CD14-positive monocyte (primary cell): ENCODE measurements at regions not wholly inside any gene's neighbourhood (a gene's known extent, or its start where the extent isn't known, plus 50 kb on each side); places are given as distances from the start of the nearest gene placed in this dataset.
"Not testable (repeated sequence)": the region's sequence is repeated elsewhere in the genome, so short reads cannot be mapped to it uniquely, and the experiment has no call there.

Source experiments
- DNase-seq, 3 donors: peaks; one replicate each; pipeline ENCODE4 v3.0.0-alpha.2; 2011 to 2022
- H2AFZ ChIP-seq: 2 replicates; pipeline ENCODE4 v1.6.0; 2012; ENCODE audit warnings: mild to moderate bottlenecking, low read depth, low read length, inconsistent platforms; ENCODE audit not compliant: insufficient read depth, poor library complexity, severe bottlenecking
- H3K27ac ChIP-seq, 2 donors: 1 replicate in 1 of 2; 2 replicates in 1 of 2; pipeline ENCODE4 v1.5.1; 2012 to 2013; ENCODE audit warnings: low read length in 2 of 2, control low read depth in 1 of 2, inconsistent platforms in 1 of 2, low read depth in 1 of 2, mild to moderate bottlenecking in 1 of 2
- H3K27me3 ChIP-seq, 2 donors: one replicate each; pipeline versions ENCODE4 v1.6.0 to v1.6.1; 2011 to 2013; ENCODE audit warnings: low read length in 2 of 2; ENCODE audit not compliant: control insufficient read depth in 2 of 2, insufficient read depth in 2 of 2
- H3K36me3 ChIP-seq, 2 donors: replicated peaks in 1 of 2; 1 replicate in 1 of 2; 2 replicates in 1 of 2; pipeline versions ENCODE4 v1.5.1 to v1.6.1; 2012 to 2013; ENCODE audit warnings: low read length in 2 of 2, control low read depth in 1 of 2, inconsistent platforms in 1 of 2, mild to moderate bottlenecking in 1 of 2; ENCODE audit not compliant: insufficient read depth in 2 of 2, control insufficient read depth in 1 of 2
- H3K4me1 ChIP-seq, 2 donors: 1 replicate in 1 of 2; 2 replicates in 1 of 2; pipeline versions ENCODE4 v1.5.1 to v1.6.1; 2012 to 2013; ENCODE audit warnings: low read length in 2 of 2, control low read depth in 1 of 2, inconsistent platforms in 1 of 2, mild to moderate bottlenecking in 1 of 2, moderate library complexity in 1 of 2; ENCODE audit not compliant: insufficient read depth in 2 of 2, control insufficient read depth in 1 of 2
- H3K4me2 ChIP-seq: replicated peaks from 2 replicates; pipeline ENCODE3; 2012; ENCODE audit warnings: low read length, moderate library complexity, mild to moderate bottlenecking; ENCODE audit not compliant: poor library complexity, severe bottlenecking; ENCODE audit errors: extremely low read depth
- H3K4me3 ChIP-seq, 3 experiments: fragments of 200-600 bp in 1 of 3; sonication (generic) in 1 of 3; replicated peaks in 1 of 3; 1 replicate in 2 of 3; 2 replicates in 1 of 3; pipeline ENCODE4 v1.5.1; 2011 to 2013; ENCODE audit warnings: low read length in 3 of 3, mild to moderate bottlenecking in 3 of 3, control low read depth in 2 of 3, low read depth in 2 of 3, inconsistent platforms in 1 of 3, moderate library complexity in 1 of 3
- H3K79me2 ChIP-seq: 2 replicates; pipeline ENCODE4 v1.6.0; 2012; ENCODE audit warnings: mild to moderate bottlenecking, control low read depth, inconsistent platforms, low read length, moderate library complexity; ENCODE audit not compliant: insufficient read depth
- H3K9ac ChIP-seq: 2 replicates; pipeline ENCODE4 v1.6.0; 2017; ENCODE audit warnings: low read length, mild to moderate bottlenecking; ENCODE audit not compliant: insufficient read depth, poor library complexity, severe bottlenecking
- H3K9me3 ChIP-seq, 2 donors: replicated peaks in 1 of 2; 1 replicate in 1 of 2; 2 replicates in 1 of 2; pipeline versions ENCODE4 v1.5.1 to v1.6.1; 2012 to 2013; ENCODE audit warnings: low read length in 2 of 2, control low read depth in 1 of 2; ENCODE audit not compliant: control insufficient read depth in 1 of 2, insufficient read depth in 1 of 2
- H4K20me1 ChIP-seq: 2 replicates; pipeline ENCODE4 v1.6.0; 2012; ENCODE audit warnings: mild to moderate bottlenecking, low read length, control low read depth, moderate library complexity; ENCODE audit not compliant: insufficient read depth
- H3K27ac Mint-ChIP-seq, 7 donors: one replicate each; pipeline ENCODE4 v1.8.0; 2020; ENCODE audit warnings: mild to moderate bottlenecking in 7 of 7, mixed read lengths in 7 of 7, moderate library complexity in 6 of 7, inconsistent platforms in 2 of 7
- H3K27me3 Mint-ChIP-seq, 3 donors: one replicate each; pipeline ENCODE4 v1.8.0; 2021 to 2022; ENCODE audit warnings: low read depth in 3 of 3, mild to moderate bottlenecking in 3 of 3, mixed read lengths in 3 of 3, moderate library complexity in 3 of 3, inconsistent platforms in 1 of 3
- H3K36me3 Mint-ChIP-seq, 2 donors: one replicate each; pipeline ENCODE4 v1.8.0; 2020; ENCODE audit warnings: mixed read lengths in 2 of 2, inconsistent platforms in 1 of 2, mild to moderate bottlenecking in 1 of 2
- H3K4me1 Mint-ChIP-seq: one replicate; pipeline ENCODE4 v1.8.0; 2020; ENCODE audit warnings: mild to moderate bottlenecking, mixed read lengths
- H3K4me3 Mint-ChIP-seq, 2 donors: one replicate each; pipeline ENCODE4 v1.8.0; 2020; ENCODE audit warnings: mild to moderate bottlenecking in 2 of 2, mixed read lengths in 2 of 2, moderate library complexity in 1 of 2
- H3K9me3 Mint-ChIP-seq, 7 donors: one replicate each; pipeline ENCODE4 v1.8.0; 2020 to 2022; ENCODE audit warnings: mixed read lengths in 7 of 7, mild to moderate bottlenecking in 6 of 7, moderate library complexity in 6 of 7, inconsistent platforms in 2 of 7
- WGBS: methylation state at CpG from one replicate; pipeline ENCODE4 v1.1.5; 2013; ENCODE audit warnings: missing lambda C conversion rate; ENCODE audit not compliant: insufficient coverage; 5-methylcytosine and 5-hydroxymethylcytosine counted together
- intact Hi-C, 2 donors: fragments of 100-400 bp; cut with micrococcal nuclease; formaldehyde crosslinking; loops; one replicate each; pipeline versions ENCODE4 v1.15.0 to v1.15.1; 2023
- TF ChIP-seq, protein P1 (sequence below): fragments of 200-600 bp; IDR thresholded peaks from one replicate; pipeline ENCODE4 v1.8.0; 2022; ENCODE audit warnings: antibody characterized with exemption, mild to moderate bottlenecking

DNA sequence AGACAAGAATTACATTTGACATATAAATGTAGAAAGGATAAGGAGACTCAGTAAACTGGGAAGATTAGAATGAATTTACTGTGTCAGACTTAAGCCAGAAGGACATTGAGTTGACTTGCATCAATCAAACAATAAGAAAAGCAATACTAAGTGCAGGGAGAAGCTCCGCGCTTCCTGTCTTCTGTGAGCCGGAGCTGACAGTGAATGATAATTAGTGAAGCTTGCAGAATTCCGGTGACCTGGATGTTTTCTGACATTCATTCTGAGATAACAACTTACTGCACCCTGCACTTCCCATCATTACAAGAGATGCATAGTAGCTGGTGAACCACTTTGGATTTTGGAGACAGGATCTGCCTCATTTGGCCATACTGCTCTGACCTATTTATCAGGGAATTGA lies 469.2 kb upstream of the PCDH20 start:
- no peak overlapping the region for H3K4me3 Mint-ChIP-seq
- TF ChIP-seq, protein P1, sequence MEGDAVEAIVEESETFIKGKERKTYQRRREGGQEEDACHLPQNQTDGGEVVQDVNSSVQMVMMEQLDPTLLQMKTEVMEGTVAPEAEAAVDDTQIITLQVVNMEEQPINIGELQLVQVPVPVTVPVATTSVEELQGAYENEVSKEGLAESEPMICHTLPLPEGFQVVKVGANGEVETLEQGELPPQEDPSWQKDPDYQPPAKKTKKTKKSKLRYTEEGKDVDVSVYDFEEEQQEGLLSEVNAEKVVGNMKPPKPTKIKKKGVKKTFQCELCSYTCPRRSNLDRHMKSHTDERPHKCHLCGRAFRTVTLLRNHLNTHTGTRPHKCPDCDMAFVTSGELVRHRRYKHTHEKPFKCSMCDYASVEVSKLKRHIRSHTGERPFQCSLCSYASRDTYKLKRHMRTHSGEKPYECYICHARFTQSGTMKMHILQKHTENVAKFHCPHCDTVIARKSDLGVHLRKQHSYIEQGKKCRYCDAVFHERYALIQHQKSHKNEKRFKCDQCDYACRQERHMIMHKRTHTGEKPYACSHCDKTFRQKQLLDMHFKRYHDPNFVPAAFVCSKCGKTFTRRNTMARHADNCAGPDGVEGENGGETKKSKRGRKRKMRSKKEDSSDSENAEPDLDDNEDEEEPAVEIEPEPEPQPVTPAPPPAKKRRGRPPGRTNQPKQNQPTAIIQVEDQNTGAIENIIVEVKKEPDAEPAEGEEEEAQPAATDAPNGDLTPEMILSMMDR: no peak
- no peak overlapping the region for H3K27ac ChIP-seq
- H3K4me3 ChIP-seq: no peak overlapping the region
- H3K36me3 Mint-ChIP-seq: no peaks in the 10 kb centered on the region
- H3K4me1 ChIP-seq: no peaks in the 10 kb centered on the region
- H3K9ac ChIP-seq: no peak overlapping the region
- WGBS: no CpG with 5 or more reads among the region's 4 CpGs
- H4K20me1 ChIP-seq: no peaks in the 10 kb centered on the region
- H3K27ac Mint-ChIP-seq: no peak overlapping the region
- H3K4me2 ChIP-seq: no peak overlapping the region
- H3K36me3 ChIP-seq: no peaks in the 10 kb centered on the region
- no peaks in the 10 kb centered on the region for H3K27me3 ChIP-seq
- DNase-seq: no peak
- no peaks in the 10 kb centered on the region for H3K79me2 ChIP-seq
- H3K27me3 Mint-ChIP-seq: no peaks in the 10 kb centered on the region
- intact Hi-C loops: no loop called here
- no peak overlapping the region for H2AFZ ChIP-seq
- peaks cover 0 to 3% (median 0%) of the 10 kb centered on the region in 7 donors for H3K9me3 Mint-ChIP-seq
- H3K9me3 ChIP-seq: no peaks in the 10 kb centered on the region
- H3K4me1 Mint-ChIP-seq: no peaks in the 10 kb centered on the region

DNA sequence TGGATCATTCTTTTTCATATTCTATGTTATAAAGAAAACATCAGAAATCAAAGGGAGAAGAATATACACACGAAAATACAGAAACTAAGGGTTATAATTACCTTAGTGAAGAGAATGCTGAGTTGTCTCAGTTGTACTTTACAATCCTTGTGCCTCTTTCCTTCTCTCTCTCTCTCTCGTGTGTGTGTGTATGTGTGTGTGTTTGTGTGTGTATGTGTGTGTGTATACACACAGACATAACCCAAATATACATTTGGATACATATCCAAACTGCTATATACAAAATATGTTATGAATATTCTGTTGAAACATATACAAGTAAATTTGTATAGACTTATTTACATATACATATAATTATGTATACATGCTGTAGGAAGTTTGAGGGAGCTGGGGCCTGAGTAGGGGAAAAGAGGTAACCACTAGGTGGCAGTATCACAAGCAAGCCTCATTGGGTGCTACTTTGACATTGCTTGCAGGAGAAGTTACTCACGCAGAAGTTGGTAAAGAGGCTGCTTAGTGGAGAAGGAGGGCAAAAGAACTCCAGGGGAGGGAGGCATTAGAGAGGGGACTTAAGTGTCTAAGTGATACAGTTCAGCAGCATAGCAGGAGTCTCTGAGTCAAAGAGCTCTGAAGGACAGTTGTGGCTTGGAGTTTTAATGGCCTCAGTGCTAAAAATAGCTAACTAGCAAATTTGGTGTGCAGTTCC lies 465.1 kb upstream of the PCDH20 start:
- intact Hi-C loops: no loop called here
- no peaks in the 10 kb centered on the region for H3K27me3 Mint-ChIP-seq
- H3K36me3 Mint-ChIP-seq: no peaks in the 10 kb centered on the region
- Histone ChIP-seq H4K20me1 (no peaks in the 10 kb centered on the region), H2AFZ (no peak overlapping the region), H3K4me2 (no peak overlapping the region), H3K4me3 (no peak overlapping the region), H3K27me3 (no peaks in the 10 kb centered on the region), H3K79me2 (no peaks in the 10 kb centered on the region), H3K9ac (no peak overlapping the region), H3K27ac (no peak overlapping the region), H3K36me3 (no peaks in the 10 kb centered on the region), H3K9me3 (peaks cover 4 to 7% of the 10 kb centered on the region in 2 donors), H3K4me1 (no peaks in the 10 kb centered on the region)
- H3K9me3 Mint-ChIP-seq: peaks cover 0 to 10% (median 5%) of the 10 kb centered on the region in 7 donors
- TF ChIP-seq, protein P1: peak; percentile 43
- no peak for DNase-seq
- no peak overlapping the region for H3K27ac Mint-ChIP-seq
- H3K4me3 Mint-ChIP-seq: no peak overlapping the region
- WGBS: 43% methylated on average over 1 of the region's 3 CpGs
- no peaks in the 10 kb centered on the region for H3K4me1 Mint-ChIP-seq

GRCh38 chr13:61878565-61878964 lies 462.9 kb upstream of the PCDH20 start:
- H3K27me3 Mint-ChIP-seq, intact Hi-C loops: not testable (repeated sequence)

More at GRCh38 chr13:61878565-61878964, 462.9 kb upstream of the PCDH20 start:
- WGBS: 84% methylated on average over 4 of the region's 4 CpGs
- not testable (repeated sequence) for DNase-seq, H3K9ac ChIP-seq, H4K20me1 ChIP-seq, H3K4me1 Mint-ChIP-seq, H3K27me3 ChIP-seq, H2AFZ ChIP-seq, H3K4me2 ChIP-seq, H3K4me3 ChIP-seq, H3K27ac ChIP-seq, H3K36me3 Mint-ChIP-seq, H3K27ac Mint-ChIP-seq, H3K4me3 Mint-ChIP-seq, H3K4me1 ChIP-seq, H3K36me3 ChIP-seq, H3K79me2 ChIP-seq
- H3K9me3 ChIP-seq: peaks cover 7 to 20% of the 10 kb centered on the region in 2 donors
- H3K9me3 Mint-ChIP-seq: peaks cover 0 to 12% (median 9%) of the 10 kb centered on the region in 7 donors
